Liver (tissue), 8 donors: ENCODE measurements at regions not wholly inside any gene's neighbourhood (a gene's known extent, or its start where the extent isn't known, plus 50 kb on each side); places are given as distances from the start of the nearest gene placed in this dataset.

Experiments
- DNase-seq: peaks from one replicate; pipeline ENCODE4 v3.0.0-alpha.2; 2017; ENCODE audit warnings: low spot score
- H3K27ac ChIP-seq, 2 donors: one replicate each; pipeline ENCODE4 v1.7.0; 2013; ENCODE audit warnings: inconsistent platforms in 2 of 2, low read length in 2 of 2, control low read depth in 1 of 2, low read depth in 1 of 2, mild to moderate bottlenecking in 1 of 2
- H3K27me3 ChIP-seq, 4 donors: one replicate each; pipeline versions ENCODE4 v1.6.1 to v1.7.0; 2013; ENCODE audit warnings: low read length in 3 of 4, inconsistent platforms in 1 of 4, mild to moderate bottlenecking in 1 of 4, moderate library complexity in 1 of 4; ENCODE audit not compliant: control insufficient read depth in 4 of 4, insufficient read depth in 4 of 4
- H3K36me3 ChIP-seq, 4 donors: one replicate each; pipeline versions ENCODE4 v1.6.1 to v1.7.0; 2013; ENCODE audit warnings: low read length in 3 of 4, mild to moderate bottlenecking in 3 of 4, low read depth in 1 of 4, moderate library complexity in 1 of 4; ENCODE audit not compliant: control insufficient read depth in 4 of 4, insufficient read depth in 3 of 4
- H3K4me1 ChIP-seq, 4 donors: one replicate each; pipeline versions ENCODE4 v1.6.1 to v1.7.0; 2013; ENCODE audit warnings: low read length in 3 of 4, mild to moderate bottlenecking in 3 of 4, moderate library complexity in 1 of 4; ENCODE audit not compliant: control insufficient read depth in 4 of 4, insufficient read depth in 4 of 4
- H3K4me3 ChIP-seq, 3 donors: one replicate each; pipeline versions ENCODE4 v1.6.1 to v1.7.0; 2013; ENCODE audit warnings: low read length in 3 of 3, control low read depth in 1 of 3, low read depth in 1 of 3, mild to moderate bottlenecking in 1 of 3
- H3K9ac ChIP-seq, 2 donors: one replicate each; pipeline ENCODE4 v1.7.0; 2013; ENCODE audit warnings: low read length in 2 of 2, mild to moderate bottlenecking in 2 of 2, moderate library complexity in 2 of 2, control low read depth in 1 of 2, low read depth in 1 of 2
- H3K9me3 ChIP-seq, 4 donors: one replicate each; pipeline versions ENCODE4 v1.6.1 to v1.7.0; 2013; ENCODE audit warnings: low read length in 3 of 4; ENCODE audit not compliant: control insufficient read depth in 4 of 4
- ATF3 ChIP-seq: IDR thresholded peaks from 2 replicates; pipeline ENCODE4 v1.6.1; 2016; ENCODE audit warnings: antibody characterized with exemption
- CTCF ChIP-seq: fragments of 150-350 bp; IDR thresholded peaks from 2 replicates; pipeline ENCODE4 v1.5.1; 2017; ENCODE audit warnings: improper control_type of control experiment, low read depth, low read length; ENCODE audit not compliant: missing input control
- EGR1 ChIP-seq, 2 donors: IDR thresholded peaks; 2 replicates each; pipeline ENCODE4 v1.6.1; 2016 to 2018; ENCODE audit warnings: antibody characterized with exemption in 2 of 2, low read depth in 2 of 2
- FOXA1 ChIP-seq: IDR thresholded peaks from 2 replicates; pipeline ENCODE4 v1.6.1; 2016; ENCODE audit warnings: antibody characterized with exemption
- FOXA2 ChIP-seq: IDR thresholded peaks from 2 replicates; pipeline ENCODE4 v1.6.1; 2016; ENCODE audit warnings: antibody characterized with exemption
- GABPA ChIP-seq, 2 donors: IDR thresholded peaks in 1 of 2; conservative IDR thresholded peaks in 1 of 2; 2 replicates each; pipeline ENCODE4 v1.6.1; 2016; ENCODE audit warnings: antibody characterized with exemption in 2 of 2, mild to moderate bottlenecking in 1 of 2, moderate library complexity in 1 of 2
- HNF4A ChIP-seq, 2 donors: conservative IDR thresholded peaks; 2 replicates each; pipeline ENCODE4 v1.6.1; 2016; ENCODE audit warnings: antibody characterized with exemption in 2 of 2, mild to moderate bottlenecking in 2 of 2
- HNF4G ChIP-seq: IDR thresholded peaks from 2 replicates; pipeline ENCODE4 v1.6.1; 2016; ENCODE audit warnings: antibody characterized with exemption
- JUND ChIP-seq, 2 donors: IDR thresholded peaks; 2 replicates each; pipeline ENCODE4 v1.6.1; 2016; ENCODE audit warnings: antibody characterized with exemption in 2 of 2
- MAX ChIP-seq: IDR thresholded peaks from 2 replicates; pipeline ENCODE4 v1.6.1; 2016; ENCODE audit warnings: antibody characterized with exemption
- NR2F2 ChIP-seq: IDR thresholded peaks from 2 replicates; pipeline ENCODE4 v1.6.1; 2016; ENCODE audit warnings: antibody characterized with exemption
- RAD21 ChIP-seq, 2 donors: IDR thresholded peaks; 2 replicates each; pipeline ENCODE4 v1.6.1; 2016; ENCODE audit warnings: antibody characterized with exemption in 2 of 2, mild to moderate bottlenecking in 2 of 2
- SP1 ChIP-seq: IDR thresholded peaks from 2 replicates; pipeline ENCODE4 v1.6.1; 2018; ENCODE audit warnings: antibody characterized with exemption, mild to moderate bottlenecking
- TAF1 ChIP-seq: conservative IDR thresholded peaks from 2 replicates; pipeline ENCODE4 v1.6.1; 2016; ENCODE audit warnings: antibody characterized with exemption, mild to moderate bottlenecking
- YY1 ChIP-seq: IDR thresholded peaks from 2 replicates; pipeline ENCODE4 v1.6.1; 2016; ENCODE audit warnings: antibody characterized with exemption, mild to moderate bottlenecking
- WGBS: extraction: QIAGEN DNeasy Blood & Tissue Kit; methylation state at CpG from one replicate; pipeline ENCODE4 v1.1.7; 2013; 5-methylcytosine and 5-hydroxymethylcytosine counted together
- TF ChIP-seq, protein P1 (sequence below): IDR thresholded peaks from 2 replicates; pipeline ENCODE4 v1.6.1; 2016; ENCODE audit warnings: antibody characterized with exemption, mild to moderate bottlenecking
- donor health status: healthy.
- donor health status: healthy.
- donor health status: healthy.
- donor health status: healthy.
- donor health status: healthy.

- no peak for DNase-seq
- 76% methylated on average over 6 of the region's 6 CpGs for WGBS
- Histone ChIP-seq H3K4me3 (no peak overlapping the region), H3K9me3 (no peaks in the 10 kb centered on the region), H3K27me3 (no peaks in the 10 kb centered on the region), H3K4me1 (no peaks in the 10 kb centered on the region), H3K9ac (no peak overlapping the region), H3K36me3 (no peaks in the 10 kb centered on the region), H3K27ac (no peak overlapping the region)
- TF ChIP-seq FOXA1 (no peak), TAF1 (no peak), JUND (IDR thresholded peaks at IDR 0.05) (no peak), YY1 (no peak), FOXA2 (no peak), EGR1 (IDR thresholded peaks at IDR 0.05; ENCODE audit: low read depth in 2 of 2) (no peak), HNF4A (conservative IDR thresholded peaks at IDR 0.05) (no peak), RAD21 (IDR thresholded peaks at IDR 0.05) (no peak)
- TF ChIP-seq, protein P1, sequence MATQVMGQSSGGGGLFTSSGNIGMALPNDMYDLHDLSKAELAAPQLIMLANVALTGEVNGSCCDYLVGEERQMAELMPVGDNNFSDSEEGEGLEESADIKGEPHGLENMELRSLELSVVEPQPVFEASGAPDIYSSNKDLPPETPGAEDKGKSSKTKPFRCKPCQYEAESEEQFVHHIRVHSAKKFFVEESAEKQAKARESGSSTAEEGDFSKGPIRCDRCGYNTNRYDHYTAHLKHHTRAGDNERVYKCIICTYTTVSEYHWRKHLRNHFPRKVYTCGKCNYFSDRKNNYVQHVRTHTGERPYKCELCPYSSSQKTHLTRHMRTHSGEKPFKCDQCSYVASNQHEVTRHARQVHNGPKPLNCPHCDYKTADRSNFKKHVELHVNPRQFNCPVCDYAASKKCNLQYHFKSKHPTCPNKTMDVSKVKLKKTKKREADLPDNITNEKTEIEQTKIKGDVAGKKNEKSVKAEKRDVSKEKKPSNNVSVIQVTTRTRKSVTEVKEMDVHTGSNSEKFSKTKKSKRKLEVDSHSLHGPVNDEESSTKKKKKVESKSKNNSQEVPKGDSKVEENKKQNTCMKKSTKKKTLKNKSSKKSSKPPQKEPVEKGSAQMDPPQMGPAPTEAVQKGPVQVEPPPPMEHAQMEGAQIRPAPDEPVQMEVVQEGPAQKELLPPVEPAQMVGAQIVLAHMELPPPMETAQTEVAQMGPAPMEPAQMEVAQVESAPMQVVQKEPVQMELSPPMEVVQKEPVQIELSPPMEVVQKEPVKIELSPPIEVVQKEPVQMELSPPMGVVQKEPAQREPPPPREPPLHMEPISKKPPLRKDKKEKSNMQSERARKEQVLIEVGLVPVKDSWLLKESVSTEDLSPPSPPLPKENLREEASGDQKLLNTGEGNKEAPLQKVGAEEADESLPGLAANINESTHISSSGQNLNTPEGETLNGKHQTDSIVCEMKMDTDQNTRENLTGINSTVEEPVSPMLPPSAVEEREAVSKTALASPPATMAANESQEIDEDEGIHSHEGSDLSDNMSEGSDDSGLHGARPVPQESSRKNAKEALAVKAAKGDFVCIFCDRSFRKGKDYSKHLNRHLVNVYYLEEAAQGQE: no peak
These were observed 173.8 kb downstream of the VEGFA start for GRCh38 chr6:43943781-43944250.

DNA sequence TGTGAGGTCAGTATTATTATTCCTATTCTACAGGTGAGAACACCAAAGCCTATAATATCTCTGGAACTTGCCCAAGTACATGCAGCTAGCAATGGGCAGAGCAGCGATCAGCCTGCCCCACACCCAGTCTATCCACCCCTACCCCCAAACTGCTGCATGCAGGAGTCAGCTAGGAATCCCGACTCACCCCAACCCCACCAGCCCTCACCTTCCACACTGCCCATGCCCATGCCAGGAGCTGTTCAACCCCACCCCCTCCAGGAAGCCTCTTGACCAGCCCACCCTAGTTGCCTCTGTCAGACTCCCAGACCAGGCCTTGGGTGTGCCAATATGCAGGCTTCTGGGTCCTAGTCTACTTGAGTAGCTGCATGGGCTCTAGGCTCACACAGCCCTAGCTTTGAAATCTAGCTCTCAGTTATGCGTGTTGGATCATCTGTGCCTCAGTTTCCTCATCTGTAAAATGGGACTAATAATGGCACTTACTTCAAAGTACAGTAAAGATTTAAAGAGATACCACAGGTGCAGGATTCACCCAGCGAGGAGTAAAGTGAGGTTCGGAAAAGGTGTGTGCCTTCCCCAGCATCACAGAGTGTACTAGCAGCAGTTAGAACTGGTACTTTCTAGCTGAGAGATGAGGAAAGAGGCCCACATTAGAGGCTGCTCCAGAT lies 173.2 kb downstream of the VEGFA start:
- no peak for DNase-seq
- TF ChIP-seq RAD21 (IDR thresholded peaks at IDR 0.05): no peak
- TF ChIP-seq ATF3: no peak
- no peak for TF ChIP-seq SP1
- TF ChIP-seq HNF4A (conservative IDR thresholded peaks at IDR 0.05): no peak
- 93% methylated on average over 5 of the region's 5 CpGs for WGBS

DNA sequence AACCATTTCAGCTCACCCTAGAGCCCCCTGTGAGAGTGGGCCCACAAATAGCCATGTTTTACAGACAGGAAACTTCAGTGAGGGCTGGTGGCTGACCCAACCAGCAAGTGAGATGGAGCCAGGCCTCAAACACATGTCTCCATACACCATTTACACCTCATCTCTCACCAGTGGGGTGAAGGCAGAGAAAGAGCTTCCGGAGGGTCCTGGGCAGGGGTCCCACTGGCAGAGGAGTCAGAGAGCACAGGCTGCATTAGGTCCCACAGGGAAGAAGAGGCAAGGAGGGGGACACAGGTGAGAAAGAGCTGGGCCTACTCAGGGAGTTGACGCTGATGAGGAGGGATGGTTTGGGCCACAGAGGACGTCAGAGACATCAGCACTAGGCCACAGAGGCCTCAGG lies 172.6 kb downstream of the VEGFA start:
- Histone ChIP-seq H3K27me3 (no peaks in the 10 kb centered on the region), H3K4me3 (no peak overlapping the region), H3K9me3 (no peaks in the 10 kb centered on the region), H3K36me3 (no peaks in the 10 kb centered on the region), H3K9ac (no peak overlapping the region), H3K4me1 (no peaks in the 10 kb centered on the region), H3K27ac (no peak overlapping the region)
- no peak for DNase-seq
- 95% methylated on average over 3 of the region's 3 CpGs for WGBS
- no peak for TF ChIP-seq HNF4A (conservative IDR thresholded peaks at IDR 0.05)
- no peak for TF ChIP-seq HNF4G
- TF ChIP-seq YY1: no peak
- TF ChIP-seq, protein P1: no peak
- no peak for TF ChIP-seq SP1
- TF ChIP-seq CTCF: no peak
- TF ChIP-seq MAX: no peak
- TF ChIP-seq GABPA (IDR thresholded peaks at IDR 0.05 in 1 of 2, conservative IDR thresholded peaks at IDR 0.05 in 1 of 2): no peak
- TF ChIP-seq FOXA1: no peak
- no peak for TF ChIP-seq EGR1 (IDR thresholded peaks at IDR 0.05; ENCODE audit: low read depth in 2 of 2)
- TF ChIP-seq JUND (IDR thresholded peaks at IDR 0.05): no peak
- TF ChIP-seq RAD21 (IDR thresholded peaks at IDR 0.05): no peak
- no peak for TF ChIP-seq NR2F2
- TF ChIP-seq FOXA2: no peak
- no peak for TF ChIP-seq TAF1

More for the DNA sequence above, 173.2 kb downstream of the VEGFA start:
- H3K36me3 ChIP-seq: no peaks in the 10 kb centered on the region
- no peaks in the 10 kb centered on the region for H3K27me3 ChIP-seq
- H3K27ac ChIP-seq: no peak overlapping the region
- H3K4me3 ChIP-seq: no peak overlapping the region
- no peak overlapping the region for H3K9ac ChIP-seq
- H3K9me3 ChIP-seq: no peaks in the 10 kb centered on the region
- H3K4me1 ChIP-seq: no peaks in the 10 kb centered on the region
